Uterus (tissue), 3 donors: ENCODE measurements at regions not wholly inside any gene's neighbourhood (a gene's known extent, or its start where the extent isn't known, plus 50 kb on each side); places are given as distances from the start of the nearest gene placed in this dataset.

Source experiments
- DNase-seq, 2 donors: peaks; one replicate each; pipeline ENCODE4 v3.0.0-alpha.2; 2019 to 2020
- H3K27ac ChIP-seq, 2 donors: fragments of 200-600 bp; sonication (generic); 1 replicate in 1 of 2; 2 replicates in 1 of 2; pipeline ENCODE4 v1.5.1; 2016 to 2018
- H3K27me3 ChIP-seq, 2 donors: fragments of 200-600 bp; sonication (generic); one replicate each; pipeline ENCODE4 v1.5.1; 2018 to 2019; ENCODE audit warnings: control low read depth in 1 of 2
- H3K36me3 ChIP-seq, 2 donors: fragments of 200-600 bp; sonication (generic); one replicate each; pipeline ENCODE4 v1.5.1; 2019; ENCODE audit warnings: control low read depth in 1 of 2
- H3K4me1 ChIP-seq, 2 donors: fragments of 200-600 bp; sonication (generic); one replicate each; pipeline ENCODE4 v1.5.1; 2018 to 2019; ENCODE audit warnings: control low read depth in 1 of 2
- H3K4me3 ChIP-seq, 2 donors: fragments of 200-600 bp; sonication (generic); 1 replicate in 1 of 2; 2 replicates in 1 of 2; pipeline ENCODE4 v1.5.1; 2018 to 2019; ENCODE audit warnings: mild to moderate bottlenecking in 1 of 2
- H3K9me3 ChIP-seq, 2 donors: fragments of 200-600 bp; sonication (generic); one replicate each; pipeline ENCODE4 v1.5.1; 2019; ENCODE audit warnings: control low read depth in 1 of 2
- POLR2A ChIP-seq, 2 donors: fragments of 450-650 bp; IDR thresholded peaks; one replicate each; pipeline ENCODE4 v1.6.1; 2016; ENCODE audit warnings: antibody characterized with exemption in 2 of 2, mild to moderate bottlenecking in 1 of 2, moderate library complexity in 1 of 2
- intact Hi-C: fragments of 100-400 bp; cut with DNase I; formaldehyde crosslinking; loops from one replicate; pipeline ENCODE4 v1.15.1; 2023; ENCODE audit warnings: low total_unique reads
- TF ChIP-seq, protein P1 (sequence below), 4 experiments: fragments of 200-600 bp in 2 of 4; fragments of 450-650 bp in 2 of 4; sonication (generic) in 2 of 4; IDR thresholded peaks; one replicate each; pipeline ENCODE4 v1.5.1; 2016 to 2019; ENCODE audit warnings: antibody characterized with exemption in 4 of 4, mild to moderate bottlenecking in 2 of 4, moderate library complexity in 1 of 4
- donor health status: DM: yes; HTN: yes; CAD: no.

DNA sequence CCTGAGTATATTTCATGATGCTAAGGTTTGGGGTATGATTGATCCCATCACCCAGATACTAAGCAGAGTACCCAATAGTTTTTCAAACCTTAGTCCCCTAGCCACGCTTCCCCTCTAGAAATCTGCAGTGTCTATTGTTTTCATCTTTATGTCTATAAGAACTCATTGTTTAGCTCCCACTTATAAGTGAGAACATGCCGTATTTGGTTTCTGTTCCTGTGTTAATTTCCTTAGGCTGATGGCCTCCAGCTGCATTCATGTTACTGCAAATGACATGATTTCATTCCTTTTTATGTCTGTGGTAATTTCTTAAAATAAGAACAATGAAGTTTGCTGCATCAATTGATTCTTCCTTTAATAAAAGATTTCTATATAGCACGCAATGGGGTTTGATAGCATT is 301.3 kb downstream of the PLPP3 start:
- TF ChIP-seq POLR2A (IDR thresholded peaks at IDR 0.05) = no peak
- TF ChIP-seq, protein P1, sequence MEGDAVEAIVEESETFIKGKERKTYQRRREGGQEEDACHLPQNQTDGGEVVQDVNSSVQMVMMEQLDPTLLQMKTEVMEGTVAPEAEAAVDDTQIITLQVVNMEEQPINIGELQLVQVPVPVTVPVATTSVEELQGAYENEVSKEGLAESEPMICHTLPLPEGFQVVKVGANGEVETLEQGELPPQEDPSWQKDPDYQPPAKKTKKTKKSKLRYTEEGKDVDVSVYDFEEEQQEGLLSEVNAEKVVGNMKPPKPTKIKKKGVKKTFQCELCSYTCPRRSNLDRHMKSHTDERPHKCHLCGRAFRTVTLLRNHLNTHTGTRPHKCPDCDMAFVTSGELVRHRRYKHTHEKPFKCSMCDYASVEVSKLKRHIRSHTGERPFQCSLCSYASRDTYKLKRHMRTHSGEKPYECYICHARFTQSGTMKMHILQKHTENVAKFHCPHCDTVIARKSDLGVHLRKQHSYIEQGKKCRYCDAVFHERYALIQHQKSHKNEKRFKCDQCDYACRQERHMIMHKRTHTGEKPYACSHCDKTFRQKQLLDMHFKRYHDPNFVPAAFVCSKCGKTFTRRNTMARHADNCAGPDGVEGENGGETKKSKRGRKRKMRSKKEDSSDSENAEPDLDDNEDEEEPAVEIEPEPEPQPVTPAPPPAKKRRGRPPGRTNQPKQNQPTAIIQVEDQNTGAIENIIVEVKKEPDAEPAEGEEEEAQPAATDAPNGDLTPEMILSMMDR (IDR thresholded peaks at IDR 0.05) = no peak
- H3K36me3 ChIP-seq = no peaks in the 10 kb centered on the region
- H3K9me3 ChIP-seq = no peaks in the 10 kb centered on the region
- no peaks in the 10 kb centered on the region for H3K4me1 ChIP-seq
- intact Hi-C loops = no loop called here
- DNase-seq = no peak
- no peak overlapping the region for H3K27ac ChIP-seq
- H3K27me3 ChIP-seq = no peaks in the 10 kb centered on the region
- no peak overlapping the region for H3K4me3 ChIP-seq

DNA sequence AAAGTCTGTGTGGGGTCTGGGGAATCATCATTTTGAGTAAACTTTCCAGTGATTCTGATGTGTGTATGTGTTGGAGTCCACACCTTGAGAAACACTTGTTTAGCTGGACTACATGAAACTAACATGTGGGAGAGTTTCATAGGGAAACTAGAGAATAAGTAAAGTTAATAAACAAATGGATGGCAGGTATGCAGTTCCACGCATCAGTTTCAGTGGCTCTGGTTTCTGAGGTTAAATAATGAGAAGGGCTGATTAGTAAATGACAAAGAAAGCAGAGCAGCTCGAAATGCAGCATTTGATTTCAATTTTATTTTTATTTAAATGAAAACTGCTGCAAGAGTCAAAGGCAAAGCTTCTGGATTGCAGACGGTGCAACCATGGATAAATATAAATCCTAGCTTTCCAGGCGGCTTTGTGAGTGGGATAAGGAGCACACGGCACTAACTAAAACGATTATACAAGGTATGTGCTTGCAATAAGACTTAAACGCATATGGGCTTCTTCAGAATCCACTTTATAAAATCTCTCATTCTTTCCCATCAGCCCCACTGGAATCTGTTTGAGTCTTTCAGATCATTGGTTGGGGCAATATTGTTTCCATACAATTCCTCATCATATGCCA is 310.7 kb downstream of the PLPP3 start:
- no peak for TF ChIP-seq POLR2A (IDR thresholded peaks at IDR 0.05)
- TF ChIP-seq, protein P1 (IDR thresholded peaks at IDR 0.05) = no peak
- H3K9me3 ChIP-seq = no peaks in the 10 kb centered on the region
- intact Hi-C loops = no loop called here
- no peaks in the 10 kb centered on the region for H3K4me1 ChIP-seq
- no peaks in the 10 kb centered on the region for H3K36me3 ChIP-seq
- H3K27me3 ChIP-seq = no peaks in the 10 kb centered on the region
- DNase-seq = no peak
- H3K27ac ChIP-seq = no peak overlapping the region
- no peak overlapping the region for H3K4me3 ChIP-seq

DNA sequence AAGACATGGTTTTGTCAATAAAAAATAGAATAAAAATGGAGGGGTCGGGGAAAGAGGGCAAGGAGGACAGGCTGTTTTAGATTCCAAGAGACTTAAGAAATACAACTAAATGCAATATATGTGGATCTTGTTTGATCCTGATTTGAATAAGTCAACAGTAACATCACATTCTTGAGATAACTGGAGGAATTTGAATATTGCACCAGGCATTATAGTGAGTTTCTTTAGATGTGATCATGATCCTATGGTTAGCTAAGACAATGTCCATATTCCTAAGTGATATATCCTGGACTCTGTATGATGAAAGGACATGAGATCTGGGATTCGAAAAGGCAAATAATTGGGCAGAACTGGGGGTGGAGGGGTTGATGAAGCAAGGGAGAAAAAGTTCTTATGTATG is 311.8 kb downstream of the PLPP3 start:
- no peak for DNase-seq
- intact Hi-C loops = no loop called here
- Histone ChIP-seq H3K4me1 (no peaks in the 10 kb centered on the region), H3K4me3 (no peak overlapping the region), H3K36me3 (no peaks in the 10 kb centered on the region), H3K9me3 (no peaks in the 10 kb centered on the region), H3K27ac (no peak overlapping the region), H3K27me3 (no peaks in the 10 kb centered on the region)
- TF ChIP-seq, protein P1 (IDR thresholded peaks at IDR 0.05) = no peak
- no peak for TF ChIP-seq POLR2A (IDR thresholded peaks at IDR 0.05)

DNA sequence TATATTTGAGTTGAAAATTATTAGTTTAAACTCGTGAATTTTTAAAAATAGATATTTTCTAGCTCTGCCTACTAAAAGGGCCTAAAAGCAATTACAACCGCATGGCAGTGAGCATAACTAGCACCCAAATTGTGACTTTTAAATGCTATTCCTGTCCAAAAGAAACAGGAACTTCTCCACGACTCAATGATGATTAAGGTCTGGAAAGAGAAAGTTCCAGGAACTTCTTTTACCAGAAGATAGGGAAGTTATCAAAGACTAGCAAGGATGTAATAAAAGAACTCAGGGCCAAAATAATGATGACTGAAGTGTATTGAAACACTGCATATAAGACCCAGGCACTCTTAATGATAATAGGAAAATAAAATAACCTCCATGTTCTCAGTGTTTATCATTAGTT is 313.0 kb downstream of the PLPP3 start:
- no peak for DNase-seq
- Histone ChIP-seq H3K4me1 (no peaks in the 10 kb centered on the region), H3K27ac (no peak overlapping the region), H3K9me3 (no peaks in the 10 kb centered on the region), H3K4me3 (no peak overlapping the region), H3K27me3 (no peaks in the 10 kb centered on the region), H3K36me3 (no peaks in the 10 kb centered on the region)
- intact Hi-C loops = no loop called here
- TF ChIP-seq POLR2A (IDR thresholded peaks at IDR 0.05) = no peak
- TF ChIP-seq, protein P1 (IDR thresholded peaks at IDR 0.05) = no peak

DNA sequence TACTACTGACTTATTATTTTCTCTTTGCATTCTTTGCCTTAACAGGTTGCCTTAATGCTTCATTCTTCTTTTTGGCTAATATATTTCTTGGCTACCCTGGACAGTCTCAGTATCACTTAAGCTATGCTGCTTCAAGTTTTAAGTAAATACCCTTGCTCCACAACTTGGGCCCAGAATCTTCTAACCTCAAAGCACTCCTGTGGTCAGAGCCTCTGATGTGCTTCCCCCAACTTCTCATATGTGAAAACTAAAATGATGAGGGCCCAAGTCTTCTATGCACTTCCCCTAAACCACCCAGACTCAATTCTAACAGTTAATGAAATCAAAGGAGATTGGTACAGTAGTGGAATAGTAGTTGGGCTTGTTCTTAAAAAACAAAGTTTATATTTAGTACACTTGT is 314.1 kb downstream of the PLPP3 start:
- Histone ChIP-seq H3K9me3 (no peaks in the 10 kb centered on the region), H3K36me3 (no peaks in the 10 kb centered on the region), H3K4me3 (no peak overlapping the region), H3K27ac (no peak overlapping the region), H3K4me1 (no peaks in the 10 kb centered on the region), H3K27me3 (no peaks in the 10 kb centered on the region)
- no peak for DNase-seq
- TF ChIP-seq POLR2A (IDR thresholded peaks at IDR 0.05) = no peak
- TF ChIP-seq, protein P1 (IDR thresholded peaks at IDR 0.05) = no peak
- intact Hi-C loops = no loop called here
